22Rv1 (cell line): ENCODE measurements at regions not wholly inside any gene's neighbourhood (a gene's known extent, or its start where the extent isn't known, plus 50 kb on each side); places are given as distances from the start of the nearest gene placed in this dataset.

Source experiments
- H3K27ac ChIP-seq: fragments of 450-650 bp; 2 replicates; pipeline ENCODE4 v1.5.1; 2017
- CTCF ChIP-seq: fragments of 450-650 bp; IDR thresholded peaks from 2 replicates; pipeline ENCODE4 v1.5.1; 2017; ENCODE audit warnings: mild to moderate bottlenecking
- ZFX ChIP-seq: fragments of 450-650 bp; IDR thresholded peaks from 2 replicates; pipeline ENCODE4 v1.6.1; 2017; ENCODE audit warnings: antibody characterized with exemption, borderline replicate concordance

GRCh38 chr14:26896447-26896846, 298.6 kb upstream of the NOVA1 start:
- TF ChIP-seq CTCF (no peak), ZFX (no peak)
- no peak overlapping the region for H3K27ac ChIP-seq

GRCh38 chr14:26897196-26897595, 299.4 kb upstream of the NOVA1 start:
- no peak overlapping the region for H3K27ac ChIP-seq
- no peak for TF ChIP-seq ZFX
- TF ChIP-seq CTCF: no peak

GRCh38 chr14:26905229-26905628, 307.4 kb upstream of the NOVA1 start:
- peak; percentile 61 for TF ChIP-seq CTCF
- no peak for TF ChIP-seq ZFX
- H3K27ac ChIP-seq: 0 out of 2 replicates have a peak overlapping the region, but pooled peaks have one; percentile 5

- TF ChIP-seq CTCF: no peak
- no peak for TF ChIP-seq ZFX
Observed at GRCh38 chr14:26913786-26914185, 316.0 kb upstream of the NOVA1 start.

GRCh38 chr14:26917086-26917485, 319.3 kb upstream of the NOVA1 start:
- no peak overlapping the region for H3K27ac ChIP-seq
- TF ChIP-seq ZFX (no peak), CTCF (peak; percentile 37; the same call in 1 of the 2 replicates)

More at GRCh38 chr14:26913786-26914185, 316.0 kb upstream of the NOVA1 start:
- H3K27ac ChIP-seq: no peak overlapping the region

GRCh38 chr14:26925876-26926584, 328.2 kb upstream of the NOVA1 start:
- H3K27ac ChIP-seq: no peak overlapping the region
- no peak for TF ChIP-seq ZFX

GRCh38 chr14:26926585-26926984, 328.8 kb upstream of the NOVA1 start:
- no peak overlapping the region for H3K27ac ChIP-seq
- no peak for TF ChIP-seq CTCF
- no peak for TF ChIP-seq ZFX
